ENCODE measurements at regions not wholly inside any gene's neighbourhood (a gene's known extent, or its start where the extent isn't known, plus 50 kb on each side); places are given as distances from the start of the nearest gene placed in this dataset.

DNA sequence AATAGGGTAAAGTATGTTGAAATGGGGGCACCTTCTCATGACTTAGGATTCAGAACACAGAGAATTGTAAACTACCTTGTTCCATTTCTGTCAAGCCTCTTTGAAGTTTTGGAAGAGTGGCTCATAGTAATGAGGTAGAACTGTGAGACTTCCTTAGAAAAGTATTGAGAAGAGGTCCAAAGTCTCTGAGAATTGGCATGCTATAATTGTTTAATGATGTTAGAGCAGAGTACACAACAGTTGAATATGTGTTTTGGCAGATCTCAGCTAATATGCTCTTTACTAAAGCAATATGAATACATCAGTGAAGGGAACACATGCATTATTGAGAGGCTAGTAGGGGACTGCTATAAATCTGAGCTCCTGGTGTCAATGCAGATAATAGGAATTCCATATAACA, 579.4 kb upstream of the RIOK2 start:
- TF ChIP-seq, protein P1, sequence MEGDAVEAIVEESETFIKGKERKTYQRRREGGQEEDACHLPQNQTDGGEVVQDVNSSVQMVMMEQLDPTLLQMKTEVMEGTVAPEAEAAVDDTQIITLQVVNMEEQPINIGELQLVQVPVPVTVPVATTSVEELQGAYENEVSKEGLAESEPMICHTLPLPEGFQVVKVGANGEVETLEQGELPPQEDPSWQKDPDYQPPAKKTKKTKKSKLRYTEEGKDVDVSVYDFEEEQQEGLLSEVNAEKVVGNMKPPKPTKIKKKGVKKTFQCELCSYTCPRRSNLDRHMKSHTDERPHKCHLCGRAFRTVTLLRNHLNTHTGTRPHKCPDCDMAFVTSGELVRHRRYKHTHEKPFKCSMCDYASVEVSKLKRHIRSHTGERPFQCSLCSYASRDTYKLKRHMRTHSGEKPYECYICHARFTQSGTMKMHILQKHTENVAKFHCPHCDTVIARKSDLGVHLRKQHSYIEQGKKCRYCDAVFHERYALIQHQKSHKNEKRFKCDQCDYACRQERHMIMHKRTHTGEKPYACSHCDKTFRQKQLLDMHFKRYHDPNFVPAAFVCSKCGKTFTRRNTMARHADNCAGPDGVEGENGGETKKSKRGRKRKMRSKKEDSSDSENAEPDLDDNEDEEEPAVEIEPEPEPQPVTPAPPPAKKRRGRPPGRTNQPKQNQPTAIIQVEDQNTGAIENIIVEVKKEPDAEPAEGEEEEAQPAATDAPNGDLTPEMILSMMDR (conservative IDR thresholded peaks at IDR 0.05): no peak
- TF ChIP-seq ZFX (IDR thresholded peaks at IDR 0.05): no peak

All from C4-2B (cell line).